Upper lobe of right lung (tissue), 1 donor: ENCODE measurements at regions not wholly inside any gene's neighbourhood (a gene's known extent, or its start where the extent isn't known, plus 50 kb on each side); places are given as distances from the start of the nearest gene placed in this dataset.
"Not testable (repeated sequence)": the region's sequence is repeated elsewhere in the genome, so short reads cannot be mapped to it uniquely, and the experiment has no call there.

ENCODE experiments used
- ATAC-seq: fragments of 200-7000 bp; cut with Tn5 transposase; one replicate; pipeline ENCODE4 v1.9.1; 2020; ENCODE audit warnings: mild to moderate bottlenecking, moderate library complexity
- DNase-seq: peaks from one replicate; pipeline ENCODE4 v3.0.0-alpha.2; 2020
- H3K27ac ChIP-seq: fragments of 200-600 bp; one replicate; pipeline ENCODE4 v1.8.0; 2022
- H3K27me3 ChIP-seq: fragments of 200-600 bp; one replicate; pipeline ENCODE4 v1.8.0; 2022; ENCODE audit warnings: mild to moderate bottlenecking
- H3K36me3 ChIP-seq: fragments of 200-600 bp; one replicate; pipeline ENCODE4 v1.8.0; 2022
- H3K4me1 ChIP-seq: fragments of 200-600 bp; one replicate; pipeline ENCODE4 v1.8.0; 2022
- H3K4me3 ChIP-seq: fragments of 200-600 bp; one replicate; pipeline ENCODE4 v1.8.0; 2022; ENCODE audit warnings: mild to moderate bottlenecking
- H3K9me3 ChIP-seq: fragments of 200-600 bp; one replicate; pipeline ENCODE4 v1.8.0; 2022
- CTCF ChIP-seq: fragments of 200-600 bp; IDR thresholded peaks from one replicate; pipeline ENCODE4 v1.8.0; 2022; ENCODE audit warnings: antibody characterized with exemption
- intact Hi-C: fragments of 100-400 bp; cut with DNase I; formaldehyde crosslinking; loops from one replicate; pipeline ENCODE4 v1.11.0; 2022
- donor health status: DM: no; HTN: yes; CAD: no; lungs with severe emphysema.

- ATAC-seq (no peak), DNase-seq (no peak)
- Histone ChIP-seq H3K27ac (no peak overlapping the region), H3K36me3 (no peaks in the 10 kb centered on the region), H3K4me1 (no peaks in the 10 kb centered on the region), H3K4me3 (no peak overlapping the region), H3K9me3 (no peaks in the 10 kb centered on the region), H3K27me3 (no peaks in the 10 kb centered on the region)
- intact Hi-C loops: no loop called here
- no peak for TF ChIP-seq CTCF
Measured at GRCh38 chr3:18987862-18988447, 160.4 kb upstream of the KCNH8 start.

GRCh38 chr3:18987070-18987469 is 161.2 kb upstream of the KCNH8 start:
- intact Hi-C loops: no loop called here
- ATAC-seq (no peak), DNase-seq (no peak)
- Histone ChIP-seq H3K27ac (no peak overlapping the region), H3K4me3 (no peak overlapping the region), H3K4me1 (no peaks in the 10 kb centered on the region), H3K36me3 (no peaks in the 10 kb centered on the region), H3K27me3 (no peaks in the 10 kb centered on the region), H3K9me3 (no peaks in the 10 kb centered on the region)
- TF ChIP-seq CTCF: no peak

- intact Hi-C loops: no loop called here
- Histone ChIP-seq H3K27me3 (no peaks in the 10 kb centered on the region), H3K27ac (no peak overlapping the region), H3K4me3 (no peak overlapping the region), H3K4me1 (no peaks in the 10 kb centered on the region), H3K36me3 (no peaks in the 10 kb centered on the region), H3K9me3 (no peaks in the 10 kb centered on the region)
- no peak for DNase-seq
- no peak for ATAC-seq
- TF ChIP-seq CTCF: no peak
Measured at GRCh38 chr3:18982920-18983319, 165.4 kb upstream of the KCNH8 start.

GRCh38 chr3:18976102-18976501 is 172.2 kb upstream of the KCNH8 start:
- DNase-seq, H3K4me3 ChIP-seq, H3K9me3 ChIP-seq, H3K36me3 ChIP-seq, H3K4me1 ChIP-seq, H3K27ac ChIP-seq, H3K27me3 ChIP-seq, intact Hi-C loops, ATAC-seq: not testable (repeated sequence)

GRCh38 chr3:18968120-18968519 is 180.2 kb upstream of the KCNH8 start:
- DNase-seq (no peak), ATAC-seq (no peak)
- Histone ChIP-seq H3K36me3 (no peaks in the 10 kb centered on the region), H3K27ac (no peak overlapping the region), H3K9me3 (no peaks in the 10 kb centered on the region), H3K27me3 (no peaks in the 10 kb centered on the region), H3K4me1 (no peaks in the 10 kb centered on the region), H3K4me3 (no peak overlapping the region)
- intact Hi-C loops: no loop called here
- no peak for TF ChIP-seq CTCF

GRCh38 chr3:18965781-18966180 is 182.5 kb upstream of the KCNH8 start:
- no peak overlapping the region for H3K27ac ChIP-seq
- H3K27me3 ChIP-seq: no peaks in the 10 kb centered on the region
- H3K9me3 ChIP-seq: no peaks in the 10 kb centered on the region
- no peak for DNase-seq
- ATAC-seq: no peak
- intact Hi-C loops: no loop called here
- TF ChIP-seq CTCF: no peak
- no peaks in the 10 kb centered on the region for H3K36me3 ChIP-seq
- no peak overlapping the region for H3K4me3 ChIP-seq
- no peaks in the 10 kb centered on the region for H3K4me1 ChIP-seq
